ENCODE measurements at regions not wholly inside any gene's neighbourhood (a gene's known extent, or its start where the extent isn't known, plus 50 kb on each side); places are given as distances from the start of the nearest gene placed in this dataset.

DNA sequence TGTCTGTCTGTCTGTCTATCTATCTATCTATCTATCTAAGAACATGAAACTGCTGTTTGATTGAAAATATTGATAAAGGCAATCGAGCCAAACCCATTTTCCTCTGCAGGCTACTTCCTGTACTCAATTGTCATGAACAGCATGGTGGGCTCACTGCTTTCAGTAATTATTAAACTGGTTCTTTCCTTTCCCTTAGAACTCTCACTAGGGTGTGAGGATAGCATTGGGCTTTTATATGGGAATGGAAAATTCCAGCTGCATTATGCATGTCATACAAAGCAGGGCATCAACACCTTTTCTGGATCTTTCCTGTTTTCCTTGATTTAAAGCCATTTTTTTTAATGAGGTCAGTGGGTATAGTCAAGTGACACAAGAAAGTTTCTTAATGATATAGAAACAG is 161.0 kb upstream of the SYNCRIP start:
- Histone ChIP-seq H3K4me1 (ENCODE audit: insufficient read depth, low read length) (peaks cover 33% of the 10 kb centered on the region), H3K79me2 (ENCODE audit: low read length) (no peaks in the 10 kb centered on the region), H3K27me3 (ENCODE audit: low read length) (no peaks in the 10 kb centered on the region), H3K9ac (ENCODE audit: low read length) (no peak overlapping the region), H3K4me2 (ENCODE audit: low read length) (no peak overlapping the region), H3F3A (ENCODE audit: low read length, unreplicated experiment) (no peaks in the 10 kb centered on the region), H3K27ac (ENCODE audit: low read length) (no peak overlapping the region), H4K20me1 (ENCODE audit: low read length) (no peaks in the 10 kb centered on the region), H2AFZ (ENCODE audit: low read length) (no peak overlapping the region), H3K4me3 (ENCODE audit: low read length) (no peak overlapping the region), H3K9me3 (ENCODE audit: low read length) (no peaks in the 10 kb centered on the region), H3K9me2 (replicated peaks; ENCODE audit: low read length) (no peaks in the 10 kb centered on the region), H3K36me3 (ENCODE audit: low read depth, low read length) (no peaks in the 10 kb centered on the region)
- no TSS peak for BruUV-seq (replicated peaks)
- DNase-seq (no peak), ATAC-seq (no peak)
- TF ChIP-seq EZH2phosphoT487 (IDR thresholded peaks at IDR 0.05; ENCODE audit: borderline replicate concordance, low read length) (no peak), EZH2 (IDR thresholded peaks at IDR 0.05; ENCODE audit: low read length, unreplicated experiment) (no peak)
- TF ChIP-seq, protein P1, sequence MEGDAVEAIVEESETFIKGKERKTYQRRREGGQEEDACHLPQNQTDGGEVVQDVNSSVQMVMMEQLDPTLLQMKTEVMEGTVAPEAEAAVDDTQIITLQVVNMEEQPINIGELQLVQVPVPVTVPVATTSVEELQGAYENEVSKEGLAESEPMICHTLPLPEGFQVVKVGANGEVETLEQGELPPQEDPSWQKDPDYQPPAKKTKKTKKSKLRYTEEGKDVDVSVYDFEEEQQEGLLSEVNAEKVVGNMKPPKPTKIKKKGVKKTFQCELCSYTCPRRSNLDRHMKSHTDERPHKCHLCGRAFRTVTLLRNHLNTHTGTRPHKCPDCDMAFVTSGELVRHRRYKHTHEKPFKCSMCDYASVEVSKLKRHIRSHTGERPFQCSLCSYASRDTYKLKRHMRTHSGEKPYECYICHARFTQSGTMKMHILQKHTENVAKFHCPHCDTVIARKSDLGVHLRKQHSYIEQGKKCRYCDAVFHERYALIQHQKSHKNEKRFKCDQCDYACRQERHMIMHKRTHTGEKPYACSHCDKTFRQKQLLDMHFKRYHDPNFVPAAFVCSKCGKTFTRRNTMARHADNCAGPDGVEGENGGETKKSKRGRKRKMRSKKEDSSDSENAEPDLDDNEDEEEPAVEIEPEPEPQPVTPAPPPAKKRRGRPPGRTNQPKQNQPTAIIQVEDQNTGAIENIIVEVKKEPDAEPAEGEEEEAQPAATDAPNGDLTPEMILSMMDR (conservative IDR thresholded peaks at IDR 0.05; ENCODE audit: low read depth, low read length), result no peak
- intact Hi-C loops (cut with micrococcal nuclease), result loop anchor here (2.0 kb wide), 1 partner anchor 61 kb away; no protein-coding TSS in a partner anchor
- ChIA-PET POLR2A (ENCODE audit: unreplicated experiment) (no interaction called here), CTCF (no interaction called here)

DNA sequence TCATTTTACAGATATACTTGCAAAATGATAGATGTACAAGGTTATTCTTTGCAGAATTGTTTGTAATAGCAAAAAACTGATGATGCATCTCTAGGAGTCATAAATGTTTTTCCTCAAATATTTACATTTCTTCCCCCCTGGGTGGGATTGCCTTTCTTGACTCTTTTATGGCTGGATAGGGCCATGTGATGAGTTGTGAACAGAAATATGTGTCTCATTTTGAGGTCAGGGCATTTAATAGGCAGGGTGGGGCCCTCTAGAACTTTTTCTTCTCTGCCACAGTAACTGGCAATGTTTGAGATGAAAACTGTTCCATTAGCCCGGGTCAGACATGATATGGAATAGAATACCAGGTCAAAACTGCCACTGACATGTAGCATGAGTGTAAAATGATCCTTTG is 159.5 kb upstream of the SYNCRIP start:
- POLR2A ChIA-PET (ENCODE audit: unreplicated experiment), result no interaction called here
- H3K27ac ChIP-seq (ENCODE audit: low read length), result peak overlapping the region; percentile 67
- no peaks in the 10 kb centered on the region for H3K27me3 ChIP-seq (ENCODE audit: low read length)
- peak; percentile 75 for DNase-seq
- ATAC-seq, result peak; percentile 89
- H3K36me3 ChIP-seq (ENCODE audit: low read depth, low read length), result no peaks in the 10 kb centered on the region
- no peaks in the 10 kb centered on the region for H4K20me1 ChIP-seq (ENCODE audit: low read length)
- TF ChIP-seq EZH2 (IDR thresholded peaks at IDR 0.05; ENCODE audit: low read length, unreplicated experiment) (no peak), EZH2phosphoT487 (IDR thresholded peaks at IDR 0.05; ENCODE audit: borderline replicate concordance, low read length) (no peak)
- TF ChIP-seq, protein P1 (conservative IDR thresholded peaks at IDR 0.05; ENCODE audit: low read depth, low read length), result no peak
- no peak overlapping the region for H3K4me3 ChIP-seq (ENCODE audit: low read length)
- no peaks in the 10 kb centered on the region for H3F3A ChIP-seq (ENCODE audit: low read length, unreplicated experiment)
- CTCF ChIA-PET, result no interaction called here
- 0 out of 2 replicates have a peak overlapping the region, but pooled peaks have one; percentile 21 for H2AFZ ChIP-seq (ENCODE audit: low read length)
- no peak overlapping the region for H3K9ac ChIP-seq (ENCODE audit: low read length)
- H3K4me2 ChIP-seq (ENCODE audit: low read length), result peak overlapping the region; percentile 61
- no TSS peak for BruUV-seq (replicated peaks)
- H3K79me2 ChIP-seq (ENCODE audit: low read length), result no peaks in the 10 kb centered on the region
- intact Hi-C loops (cut with micrococcal nuclease), result loop anchor here (2.0 kb wide), 1 partner anchor 63 kb away; no protein-coding TSS in a partner anchor
- peaks cover 46% of the 10 kb centered on the region for H3K4me1 ChIP-seq (ENCODE audit: insufficient read depth, low read length)
- no peaks in the 10 kb centered on the region for H3K9me2 ChIP-seq (replicated peaks; ENCODE audit: low read length)
- H3K9me3 ChIP-seq (ENCODE audit: low read length), result no peaks in the 10 kb centered on the region

DNA sequence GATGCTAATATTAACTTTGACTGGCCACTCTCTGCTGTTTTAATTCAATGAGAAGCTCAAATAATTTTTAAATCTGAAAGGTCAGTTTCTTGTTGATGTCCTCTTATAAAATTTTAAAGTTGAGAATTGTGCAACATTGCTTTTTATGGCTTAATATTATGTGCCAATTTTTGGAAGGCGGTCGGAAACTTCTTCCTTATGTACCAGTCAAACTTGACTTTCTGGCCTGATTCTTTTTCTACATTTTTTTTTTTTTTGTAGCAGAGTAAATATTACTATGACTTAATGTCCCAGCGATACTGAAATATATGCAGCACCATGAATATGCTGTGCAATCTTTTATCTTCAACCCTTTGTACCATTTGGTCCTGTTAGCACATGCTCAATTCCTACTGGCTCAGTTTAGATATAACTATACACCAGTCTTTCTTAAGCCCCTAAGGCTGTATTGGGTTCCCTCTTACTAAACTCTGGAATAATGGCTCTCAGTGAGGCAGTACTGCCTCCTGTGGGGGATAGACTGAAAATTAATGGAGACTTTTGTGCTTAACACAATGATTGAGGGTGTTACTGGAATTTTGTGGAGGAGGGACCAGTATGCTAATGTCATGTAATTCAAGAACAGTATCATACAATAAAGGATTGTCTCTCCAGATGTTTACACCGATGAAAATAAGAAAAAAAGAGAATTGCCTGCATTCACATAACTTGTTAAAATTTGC is 156.4 kb upstream of the SYNCRIP start:
- TF ChIP-seq, protein P1 (conservative IDR thresholded peaks at IDR 0.05; ENCODE audit: low read depth, low read length), result peak; percentile 21; the same call in 1 of the 2 replicates
- TF ChIP-seq EZH2phosphoT487 (IDR thresholded peaks at IDR 0.05; ENCODE audit: borderline replicate concordance, low read length), result no peak
- TF ChIP-seq EZH2 (IDR thresholded peaks at IDR 0.05; ENCODE audit: low read length, unreplicated experiment), result no peak
- Histone ChIP-seq H3F3A (ENCODE audit: low read length, unreplicated experiment) (no peaks in the 10 kb centered on the region), H3K36me3 (ENCODE audit: low read depth, low read length) (no peaks in the 10 kb centered on the region), H3K4me1 (ENCODE audit: insufficient read depth, low read length) (peaks cover 46% of the 10 kb centered on the region), H3K79me2 (ENCODE audit: low read length) (no peaks in the 10 kb centered on the region), H3K27me3 (ENCODE audit: low read length) (no peaks in the 10 kb centered on the region), H4K20me1 (ENCODE audit: low read length) (no peaks in the 10 kb centered on the region), H3K9ac (ENCODE audit: low read length) (no peak overlapping the region), H3K9me3 (ENCODE audit: low read length) (no peaks in the 10 kb centered on the region), H3K4me2 (ENCODE audit: low read length) (peak overlapping the region; percentile 38), H3K4me3 (ENCODE audit: low read length) (no peak overlapping the region), H3K27ac (ENCODE audit: low read length) (no peak overlapping the region), H3K9me2 (replicated peaks; ENCODE audit: low read length) (no peaks in the 10 kb centered on the region), H2AFZ (ENCODE audit: low read length) (no peak overlapping the region)
- intact Hi-C loops (cut with micrococcal nuclease), result no loop called here
- POLR2A ChIA-PET (ENCODE audit: unreplicated experiment), result no interaction called here
- CTCF ChIA-PET, result no interaction called here
- DNase-seq, result peak; percentile 48
- no peak for ATAC-seq
- BruUV-seq (replicated peaks), result no TSS peak

Data from PC-3 (cell line).